Chondrocyte (in vitro differentiated cells): ENCODE measurements at regions not wholly inside any gene's neighbourhood (a gene's known extent, or its start where the extent isn't known, plus 50 kb on each side); places are given as distances from the start of the nearest gene placed in this dataset.

Experiments used
- DNase-seq: peaks from one replicate; pipeline ENCODE4 v3.0.0; 2021; ENCODE audit warnings: mixed read lengths, low spot score
- H3K27ac Mint-ChIP-seq: one replicate; pipeline ENCODE4 v1.8.0; 2021; ENCODE audit warnings: mild to moderate bottlenecking, moderate library complexity, mixed read lengths; ENCODE audit not compliant: unreplicated experiment
- H3K27me3 Mint-ChIP-seq: 2 replicates; pipeline ENCODE4 v1.8.0; 2021; ENCODE audit warnings: low read depth, mixed read lengths
- H3K36me3 Mint-ChIP-seq: 2 replicates; pipeline ENCODE4 v1.8.0; 2021; ENCODE audit warnings: low read depth, mixed read lengths
- H3K4me1 Mint-ChIP-seq: 2 replicates; pipeline ENCODE4 v1.8.0; 2021; ENCODE audit warnings: low read depth, mild to moderate bottlenecking, mixed read lengths
- H3K4me3 Mint-ChIP-seq: one replicate; pipeline ENCODE4 v1.8.0; 2021; ENCODE audit warnings: mild to moderate bottlenecking, moderate library complexity, mixed read lengths; ENCODE audit not compliant: unreplicated experiment
- H3K9me3 Mint-ChIP-seq: 2 replicates; pipeline ENCODE4 v1.8.0; 2021; ENCODE audit warnings: low read depth, mixed read lengths
- CTCF ChIP-seq: fragments of 200-600 bp; sonication (generic); IDR thresholded peaks from 2 replicates; pipeline ENCODE4 v1.5.0; 2021; ENCODE audit warnings: antibody characterized with exemption, mild to moderate bottlenecking, moderate library complexity

GRCh38 chr1:178572604-178573003 is 59.7 kb downstream of the TEX35 start:
- H3K36me3 Mint-ChIP-seq = peaks cover 3% of the 10 kb centered on the region
- peaks cover 8% of the 10 kb centered on the region for H3K4me1 Mint-ChIP-seq
- H3K27me3 Mint-ChIP-seq = no peaks in the 10 kb centered on the region
- H3K9me3 Mint-ChIP-seq = no peaks in the 10 kb centered on the region
- no peak for DNase-seq
- TF ChIP-seq CTCF = peak; percentile 15
- H3K27ac Mint-ChIP-seq = no peak overlapping the region
- H3K4me3 Mint-ChIP-seq = no peak overlapping the region

- Mint-ChIP-seq H3K9me3 (no peaks in the 10 kb centered on the region), H3K27ac (no peak overlapping the region), H3K4me3 (no peak overlapping the region), H3K36me3 (peaks cover 2% of the 10 kb centered on the region), H3K4me1 (peaks cover 8% of the 10 kb centered on the region), H3K27me3 (no peaks in the 10 kb centered on the region)
- no peak for DNase-seq
- TF ChIP-seq CTCF = no peak
These were observed 60.4 kb downstream of the TEX35 start for GRCh38 chr1:178573330-178573729.

DNA sequence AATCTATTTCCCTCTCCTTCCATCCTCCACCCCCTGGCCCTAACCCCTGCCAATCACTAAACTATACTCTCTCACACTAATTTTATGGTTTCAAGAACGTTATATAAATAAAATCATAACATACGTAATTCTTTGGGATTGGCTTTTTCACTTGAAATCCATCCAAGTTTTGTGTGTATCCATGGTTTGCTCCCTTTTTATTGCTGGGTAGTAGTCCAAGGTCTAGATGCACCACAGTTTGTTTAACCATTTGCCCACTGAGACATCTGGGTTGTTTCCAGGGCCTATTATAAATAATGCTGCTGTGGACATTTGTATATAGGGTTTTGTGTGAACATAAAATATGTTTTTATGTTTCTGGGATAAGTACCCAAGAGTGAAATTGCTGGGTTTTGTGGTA is 61.4 kb downstream of the TEX35 start:
- TF ChIP-seq CTCF = no peak
- H3K4me3 Mint-ChIP-seq = no peak overlapping the region
- H3K36me3 Mint-ChIP-seq = peaks cover 2% of the 10 kb centered on the region
- DNase-seq = no peak
- H3K27me3 Mint-ChIP-seq = no peaks in the 10 kb centered on the region
- no peaks in the 10 kb centered on the region for H3K9me3 Mint-ChIP-seq
- peaks cover 8% of the 10 kb centered on the region for H3K4me1 Mint-ChIP-seq
- H3K27ac Mint-ChIP-seq = no peak overlapping the region

- Mint-ChIP-seq H3K9me3 (no peaks in the 10 kb centered on the region), H3K27me3 (no peaks in the 10 kb centered on the region), H3K4me1 (peaks cover 8% of the 10 kb centered on the region), H3K4me3 (no peak overlapping the region), H3K36me3 (peaks cover 2% of the 10 kb centered on the region), H3K27ac (no peak overlapping the region)
- DNase-seq = no peak
- no peak for TF ChIP-seq CTCF
These were observed 62.9 kb downstream of the TEX35 start for GRCh38 chr1:178575611-178576361.

GRCh38 chr1:178576841-178577240 is 63.9 kb downstream of the TEX35 start:
- Mint-ChIP-seq H3K4me1 (peaks cover 8% of the 10 kb centered on the region), H3K27me3 (no peaks in the 10 kb centered on the region), H3K9me3 (no peaks in the 10 kb centered on the region), H3K27ac (no peak overlapping the region), H3K4me3 (no peak overlapping the region), H3K36me3 (peaks cover 2% of the 10 kb centered on the region)
- no peak for TF ChIP-seq CTCF
- DNase-seq = no peak
